OCI-LY1 (cell line): ENCODE measurements at regions not wholly inside any gene's neighbourhood (a gene's known extent, or its start where the extent isn't known, plus 50 kb on each side); places are given as distances from the start of the nearest gene placed in this dataset.

Source experiments
- CTCF ChIP-seq: fragments of 200-600 bp; sonication (generic), shearing (Covaris generic); IDR thresholded peaks from 2 replicates; pipeline ENCODE4 v1.5.1; 2017; ENCODE audit warnings: mild to moderate bottlenecking, antibody characterized with exemption, low read length, moderate library complexity, mixed read lengths
- EZH2 ChIP-seq: fragments of 200-600 bp; sonication (generic), shearing (Covaris generic); IDR thresholded peaks from 2 replicates; pipeline ENCODE4 v1.8.0; 2017; ENCODE audit warnings: borderline replicate concordance, mixed run types, mild to moderate bottlenecking, antibody characterized with exemption, low read length, moderate library complexity, mixed read lengths

GRCh38 chr3:87507753-87508152 is 231.4 kb upstream of the POU1F1 start:
- TF ChIP-seq CTCF: no peak
- no peak for TF ChIP-seq EZH2
